Psoas muscle (tissue), 7 donors: ENCODE measurements at regions not wholly inside any gene's neighbourhood (a gene's known extent, or its start where the extent isn't known, plus 50 kb on each side); places are given as distances from the start of the nearest gene placed in this dataset.

Experiments
- ATAC-seq, 4 donors: fragments of 200-7000 bp; cut with Tn5 transposase; one replicate each; pipeline ENCODE4 v1.9.1; 2020; ENCODE audit warnings: moderate library complexity in 3 of 4, mild to moderate bottlenecking in 2 of 4
- DNase-seq, 2 donors: peaks; one replicate each; pipeline ENCODE4 v3.0.0-alpha.2; 2020
- H3K27ac ChIP-seq: fragments of 200-600 bp; one replicate; pipeline ENCODE4 v1.8.0; 2022
- H3K27me3 ChIP-seq, 3 donors: fragments of 200-600 bp in 1 of 3; one replicate each; pipeline versions ENCODE4 v1.6.1 to v1.8.0; 2013 to 2022; ENCODE audit warnings: low read length in 2 of 3, mild to moderate bottlenecking in 2 of 3, moderate library complexity in 1 of 3; ENCODE audit not compliant: insufficient read depth in 3 of 3
- H3K36me3 ChIP-seq, 2 donors: fragments of 200-600 bp in 1 of 2; one replicate each; pipeline versions ENCODE4 v1.6.1 to v1.8.0; 2013 to 2022; ENCODE audit warnings: low read depth in 1 of 2, mild to moderate bottlenecking in 1 of 2, moderate library complexity in 1 of 2; ENCODE audit not compliant: insufficient read depth in 1 of 2
- H3K4me1 ChIP-seq: fragments of 200-600 bp; one replicate; pipeline ENCODE4 v1.8.0; 2022
- H3K4me3 ChIP-seq: fragments of 200-600 bp; one replicate; pipeline ENCODE4 v1.8.0; 2022; ENCODE audit warnings: mild to moderate bottlenecking
- H3K9me3 ChIP-seq: fragments of 200-600 bp; one replicate; pipeline ENCODE4 v1.8.0; 2022
- WGBS, 3 donors: extraction: QIAGEN DNeasy Blood & Tissue Kit; methylation state at CpG; one replicate each; pipeline versions ENCODE4 v1.1.6 to v1.1.7; 2013; 5-methylcytosine and 5-hydroxymethylcytosine counted together
- intact Hi-C, 2 donors: fragments of 100-400 bp; cut with DNase I; formaldehyde crosslinking; loops; one replicate each; pipeline versions ENCODE4 v1.11.0 to v1.14.2; 2022
- TF ChIP-seq, protein P1 (sequence below): fragments of 200-600 bp; IDR thresholded peaks from one replicate; pipeline ENCODE4 v1.8.0; 2022; ENCODE audit warnings: antibody characterized with exemption
- donor health status: healthy with polysubstance abuse.
- donor health status: DM: no; HTN: no; CAD: no; lungs with moderate emphysema.
- donor health status: Bipolar disorder and iron deficiency.
- donor health status: healthy.
- donor health status: DM: yes; HTN: yes; CAD: no.
- donor health status: DM: no; HTN: no; CAD: no.
- donor health status: DM: yes; HTN: yes; CAD: no.

- intact Hi-C loops: no loop called here
- WGBS, 3 donors: 86 to 92% (median 88%) methylated on average over 4 of the region's 4 CpGs
- ATAC-seq (no peak), DNase-seq (no peak)
- Histone ChIP-seq H3K27me3 (no peaks in the 10 kb centered on the region), H3K27ac (no peak overlapping the region), H3K4me1 (peaks cover 36% of the 10 kb centered on the region), H3K36me3 (no peaks in the 10 kb centered on the region), H3K9me3 (no peaks in the 10 kb centered on the region), H3K4me3 (no peak overlapping the region)
- TF ChIP-seq, protein P1, sequence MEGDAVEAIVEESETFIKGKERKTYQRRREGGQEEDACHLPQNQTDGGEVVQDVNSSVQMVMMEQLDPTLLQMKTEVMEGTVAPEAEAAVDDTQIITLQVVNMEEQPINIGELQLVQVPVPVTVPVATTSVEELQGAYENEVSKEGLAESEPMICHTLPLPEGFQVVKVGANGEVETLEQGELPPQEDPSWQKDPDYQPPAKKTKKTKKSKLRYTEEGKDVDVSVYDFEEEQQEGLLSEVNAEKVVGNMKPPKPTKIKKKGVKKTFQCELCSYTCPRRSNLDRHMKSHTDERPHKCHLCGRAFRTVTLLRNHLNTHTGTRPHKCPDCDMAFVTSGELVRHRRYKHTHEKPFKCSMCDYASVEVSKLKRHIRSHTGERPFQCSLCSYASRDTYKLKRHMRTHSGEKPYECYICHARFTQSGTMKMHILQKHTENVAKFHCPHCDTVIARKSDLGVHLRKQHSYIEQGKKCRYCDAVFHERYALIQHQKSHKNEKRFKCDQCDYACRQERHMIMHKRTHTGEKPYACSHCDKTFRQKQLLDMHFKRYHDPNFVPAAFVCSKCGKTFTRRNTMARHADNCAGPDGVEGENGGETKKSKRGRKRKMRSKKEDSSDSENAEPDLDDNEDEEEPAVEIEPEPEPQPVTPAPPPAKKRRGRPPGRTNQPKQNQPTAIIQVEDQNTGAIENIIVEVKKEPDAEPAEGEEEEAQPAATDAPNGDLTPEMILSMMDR: no peak
Measured at GRCh38 chr1:94329276-94329675, 88.9 kb upstream of the ABCD3 start.

- TF ChIP-seq, protein P1: no peak
- no peaks in the 10 kb centered on the region for H3K36me3 ChIP-seq
- H3K4me3 ChIP-seq: peak overlapping the region; percentile 19
- intact Hi-C loops: loop anchor here in 1 of 2 donors (2.0 kb wide), 1 partner anchor 90 kb away; the partner anchor contains the start of gene ARHGAP29
- no peaks in the 10 kb centered on the region for H3K9me3 ChIP-seq
- peak; percentile 65 to 73 for DNase-seq
- WGBS, 3 donors: 9 to 14% (median 10%) methylated on average over 18 of the region's 18 CpGs
- H3K27ac ChIP-seq: peak overlapping the region; percentile 65
- no peaks in the 10 kb centered on the region for H3K27me3 ChIP-seq
- peak in 2 of 4 donors; percentile 35 to 54 for ATAC-seq
- H3K4me1 ChIP-seq: peaks cover 35% of the 10 kb centered on the region
Measured at GRCh38 chr1:94327001-94327690, 89.8 kb upstream of the ARHGAP29 start.

- WGBS, 3 donors: 8 to 20% (median 20%) methylated on average over 4 of the region's 4 CpGs
- Histone ChIP-seq H3K27ac (peak overlapping the region; percentile 65), H3K4me3 (no peak overlapping the region), H3K4me1 (peaks cover 35% of the 10 kb centered on the region), H3K9me3 (no peaks in the 10 kb centered on the region), H3K27me3 (no peaks in the 10 kb centered on the region), H3K36me3 (no peaks in the 10 kb centered on the region)
- ATAC-seq: peak in 2 of 4 donors; percentile 49 to 56
- intact Hi-C loops: loop anchor here in 1 of 2 donors (2.0 kb wide), 1 partner anchor 90 kb away; the partner anchor contains the start of gene ARHGAP29
- no peak for DNase-seq
- TF ChIP-seq, protein P1: no peak
Measured at GRCh38 chr1:94326329-94326728, 88.9 kb upstream of the ARHGAP29 start.

- TF ChIP-seq, protein P1: no peak
- 23 to 46% (median 27%) methylated on average over 5 of the region's 5 CpGs for WGBS, 3 donors
Measured at GRCh38 chr1:94325377-94326302, 88.3 kb upstream of the ARHGAP29 start.

More at GRCh38 chr1:94325377-94326302, 88.3 kb upstream of the ARHGAP29 start:
- H3K4me3 ChIP-seq: no peak overlapping the region
- no peaks in the 10 kb centered on the region for H3K27me3 ChIP-seq
- no peaks in the 10 kb centered on the region for H3K36me3 ChIP-seq
- intact Hi-C loops: loop anchor here (2.0 kb wide), 2 partner anchors 81 to 89 kb away; partner anchors contain the start of gene ARHGAP29 (in 1 of the 2)
- ATAC-seq (peak; percentile 59 to 68 (median 62)), DNase-seq (no peak)
- no peaks in the 10 kb centered on the region for H3K9me3 ChIP-seq
- peaks cover 35% of the 10 kb centered on the region for H3K4me1 ChIP-seq
- peak overlapping the region; percentile 65 for H3K27ac ChIP-seq
